ENCODE measurements at regions not wholly inside any gene's neighbourhood (a gene's known extent, or its start where the extent isn't known, plus 50 kb on each side); places are given as distances from the start of the nearest gene placed in this dataset.
"Not testable (repeated sequence)": the region's sequence is repeated elsewhere in the genome, so short reads cannot be mapped to it uniquely, and the experiment has no call there.

GRCh38 chrX:63168949-63169348, 182.2 kb downstream of the SPIN4 start:
- H3K4me1 Mint-ChIP-seq (ENCODE audit: low read depth); H3K27me3 Mint-ChIP-seq (ENCODE audit: insufficient read depth); H3K27ac Mint-ChIP-seq; intact Hi-C loops (cut with micrococcal nuclease); DNase-seq (ENCODE audit: low spot score); H3K36me3 Mint-ChIP-seq (ENCODE audit: low read depth); H3K4me3 Mint-ChIP-seq; H3K9me3 Mint-ChIP-seq: not testable (repeated sequence)

- H3K4me1 Mint-ChIP-seq (ENCODE audit: low read depth); intact Hi-C loops (cut with micrococcal nuclease); H3K4me3 Mint-ChIP-seq; H3K36me3 Mint-ChIP-seq (ENCODE audit: low read depth); H3K27me3 Mint-ChIP-seq (ENCODE audit: insufficient read depth); DNase-seq (ENCODE audit: low spot score); H3K27ac Mint-ChIP-seq; H3K9me3 Mint-ChIP-seq: not testable (repeated sequence)
Measured at GRCh38 chrX:63167002-63167401, 184.1 kb downstream of the SPIN4 start.

GRCh38 chrX:63160994-63161393, 190.1 kb downstream of the SPIN4 start:
- intact Hi-C loops (cut with micrococcal nuclease); H3K27me3 Mint-ChIP-seq (ENCODE audit: insufficient read depth); H3K36me3 Mint-ChIP-seq (ENCODE audit: low read depth); DNase-seq (ENCODE audit: low spot score); H3K4me3 Mint-ChIP-seq; H3K27ac Mint-ChIP-seq; H3K9me3 Mint-ChIP-seq; H3K4me1 Mint-ChIP-seq (ENCODE audit: low read depth): not testable (repeated sequence)

- H3K4me3 Mint-ChIP-seq; DNase-seq (ENCODE audit: low spot score); H3K27me3 Mint-ChIP-seq (ENCODE audit: insufficient read depth); H3K4me1 Mint-ChIP-seq (ENCODE audit: low read depth); H3K9me3 Mint-ChIP-seq; H3K36me3 Mint-ChIP-seq (ENCODE audit: low read depth); intact Hi-C loops (cut with micrococcal nuclease); H3K27ac Mint-ChIP-seq: not testable (repeated sequence)
Measured at GRCh38 chrX:63160340-63160739, 190.8 kb downstream of the SPIN4 start.

GRCh38 chrX:63145526-63145925, 205.6 kb downstream of the SPIN4 start:
- H3K27ac Mint-ChIP-seq; DNase-seq (ENCODE audit: low spot score); intact Hi-C loops (cut with micrococcal nuclease); H3K27me3 Mint-ChIP-seq (ENCODE audit: insufficient read depth); H3K4me3 Mint-ChIP-seq; H3K9me3 Mint-ChIP-seq; H3K36me3 Mint-ChIP-seq (ENCODE audit: low read depth); H3K4me1 Mint-ChIP-seq (ENCODE audit: low read depth): not testable (repeated sequence)

- DNase-seq (ENCODE audit: low spot score); H3K36me3 Mint-ChIP-seq (ENCODE audit: low read depth); intact Hi-C loops (cut with micrococcal nuclease); H3K27me3 Mint-ChIP-seq (ENCODE audit: insufficient read depth); H3K27ac Mint-ChIP-seq; H3K4me3 Mint-ChIP-seq; H3K9me3 Mint-ChIP-seq; H3K4me1 Mint-ChIP-seq (ENCODE audit: low read depth): not testable (repeated sequence)
Measured at GRCh38 chrX:63142588-63142987, 208.5 kb downstream of the SPIN4 start.

- H3K9me3 Mint-ChIP-seq; H3K36me3 Mint-ChIP-seq (ENCODE audit: low read depth); H3K27ac Mint-ChIP-seq; H3K27me3 Mint-ChIP-seq (ENCODE audit: insufficient read depth); intact Hi-C loops (cut with micrococcal nuclease); DNase-seq (ENCODE audit: low spot score); H3K4me1 Mint-ChIP-seq (ENCODE audit: low read depth); H3K4me3 Mint-ChIP-seq: not testable (repeated sequence)
Measured at GRCh38 chrX:63135859-63136258, 215.3 kb downstream of the SPIN4 start.

- DNase-seq (ENCODE audit: low spot score) = no peak
- Mint-ChIP-seq H3K4me3 (no peak overlapping the region), H3K27ac (no peak overlapping the region), H3K4me1 (ENCODE audit: low read depth) (no peaks in the 10 kb centered on the region), H3K9me3 (no peaks in the 10 kb centered on the region), H3K27me3 (ENCODE audit: insufficient read depth) (no peaks in the 10 kb centered on the region), H3K36me3 (ENCODE audit: low read depth) (no peaks in the 10 kb centered on the region)
- intact Hi-C loops (cut with micrococcal nuclease) = no loop called here
Measured at GRCh38 chrX:63128509-63128908, 222.6 kb downstream of the SPIN4 start.

- no peak for DNase-seq (ENCODE audit: low spot score)
- H3K4me3 Mint-ChIP-seq = no peak overlapping the region
- intact Hi-C loops (cut with micrococcal nuclease) = no loop called here
- no peaks in the 10 kb centered on the region for H3K4me1 Mint-ChIP-seq (ENCODE audit: low read depth)
- no peaks in the 10 kb centered on the region for H3K27me3 Mint-ChIP-seq (ENCODE audit: insufficient read depth)
- no peaks in the 10 kb centered on the region for H3K9me3 Mint-ChIP-seq
- H3K36me3 Mint-ChIP-seq (ENCODE audit: low read depth) = no peaks in the 10 kb centered on the region
- H3K27ac Mint-ChIP-seq = no peak overlapping the region
Measured at GRCh38 chrX:63115196-63115595, 235.9 kb downstream of the SPIN4 start.

GRCh38 chrX:63101879-63102620, 249.1 kb downstream of the SPIN4 start:
- Mint-ChIP-seq H3K36me3 (ENCODE audit: low read depth) (no peaks in the 10 kb centered on the region), H3K9me3 (peaks cover 7% of the 10 kb centered on the region), H3K27ac (no peak overlapping the region), H3K4me3 (no peak overlapping the region), H3K27me3 (ENCODE audit: insufficient read depth) (peaks cover 2% of the 10 kb centered on the region), H3K4me1 (ENCODE audit: low read depth) (no peaks in the 10 kb centered on the region)
- no peak for DNase-seq (ENCODE audit: low spot score)
- intact Hi-C loops (cut with micrococcal nuclease) = no loop called here

- Mint-ChIP-seq H3K4me1 (ENCODE audit: low read depth) (no peaks in the 10 kb centered on the region), H3K9me3 (peaks cover 6% of the 10 kb centered on the region), H3K4me3 (no peak overlapping the region), H3K27me3 (ENCODE audit: insufficient read depth) (no peaks in the 10 kb centered on the region), H3K36me3 (ENCODE audit: low read depth) (no peaks in the 10 kb centered on the region), H3K27ac (no peak overlapping the region)
- DNase-seq (ENCODE audit: low spot score) = no peak
- intact Hi-C loops (cut with micrococcal nuclease) = no loop called here
Measured at GRCh38 chrX:63058204-63058603, 292.9 kb downstream of the SPIN4 start.

- Mint-ChIP-seq H3K27me3 (ENCODE audit: insufficient read depth) (no peaks in the 10 kb centered on the region), H3K4me3 (no peak overlapping the region), H3K27ac (no peak overlapping the region), H3K4me1 (ENCODE audit: low read depth) (no peaks in the 10 kb centered on the region), H3K36me3 (ENCODE audit: low read depth) (no peaks in the 10 kb centered on the region), H3K9me3 (no peaks in the 10 kb centered on the region)
- no peak for DNase-seq (ENCODE audit: low spot score)
- intact Hi-C loops (cut with micrococcal nuclease) = no loop called here
Measured at GRCh38 chrX:63050225-63050624, 300.9 kb downstream of the SPIN4 start.

GRCh38 chrX:63032811-63033210, 318.3 kb downstream of the SPIN4 start:
- Mint-ChIP-seq H3K27me3 (ENCODE audit: insufficient read depth) (no peaks in the 10 kb centered on the region), H3K36me3 (ENCODE audit: low read depth) (no peaks in the 10 kb centered on the region), H3K9me3 (peaks cover 7% of the 10 kb centered on the region), H3K4me1 (ENCODE audit: low read depth) (no peaks in the 10 kb centered on the region), H3K4me3 (no peak overlapping the region), H3K27ac (no peak overlapping the region)
- intact Hi-C loops (cut with micrococcal nuclease) = no loop called here
- DNase-seq (ENCODE audit: low spot score) = no peak

GRCh38 chrX:63013549-63013948, 337.6 kb downstream of the SPIN4 start:
- H3K9me3 Mint-ChIP-seq = peaks cover 13% of the 10 kb centered on the region
- no peaks in the 10 kb centered on the region for H3K4me1 Mint-ChIP-seq (ENCODE audit: low read depth)
- H3K4me3 Mint-ChIP-seq = no peak overlapping the region
- H3K27ac Mint-ChIP-seq = no peak overlapping the region
- no peaks in the 10 kb centered on the region for H3K27me3 Mint-ChIP-seq (ENCODE audit: insufficient read depth)
- intact Hi-C loops (cut with micrococcal nuclease) = no loop called here
- no peak for DNase-seq (ENCODE audit: low spot score)
- H3K36me3 Mint-ChIP-seq (ENCODE audit: low read depth) = no peaks in the 10 kb centered on the region
